ENCODE measurements at regions not wholly inside any gene's neighbourhood (a gene's known extent, or its start where the extent isn't known, plus 50 kb on each side); places are given as distances from the start of the nearest gene placed in this dataset.
"Not testable (repeated sequence)": the region's sequence is repeated elsewhere in the genome, so short reads cannot be mapped to it uniquely, and the experiment has no call there.

DNA sequence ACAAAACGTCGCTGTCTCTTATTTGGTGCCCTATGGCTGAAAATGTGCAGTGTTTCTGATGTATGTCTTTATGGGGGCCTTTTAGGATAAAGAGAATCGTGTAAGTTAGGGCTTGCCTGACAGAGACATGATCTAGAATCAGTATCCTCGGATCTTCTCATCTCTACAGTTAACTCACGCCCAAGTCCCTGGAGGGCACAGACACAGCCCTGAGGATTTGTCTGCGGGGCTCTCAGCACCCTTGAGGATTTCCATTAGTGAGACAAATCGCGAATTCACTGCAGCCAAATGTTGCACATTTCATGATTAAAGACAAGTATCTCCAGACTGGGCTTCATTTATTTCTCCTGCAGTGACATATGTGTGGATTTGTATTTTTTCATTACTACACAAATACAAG, 552.7 kb downstream of the C6orf118 start:
- no peak overlapping the region for H3K4me3 ChIP-seq (ENCODE audit: low read depth, low read length)
- H3K9ac ChIP-seq (ENCODE audit: low read depth, low read length), result no peak overlapping the region
- no peaks in the 10 kb centered on the region for H3K9me3 ChIP-seq (ENCODE audit: control insufficient read depth, insufficient read depth, low read length)
- H3K36me3 ChIP-seq (ENCODE audit: control insufficient read depth, insufficient read depth, low read length), result no peaks in the 10 kb centered on the region
- H3K27me3 ChIP-seq (ENCODE audit: control insufficient read depth, insufficient read depth, low read length), result no peaks in the 10 kb centered on the region
- 0 out of 2 replicates have a peak, but pooled peaks cover 6% of the 10 kb centered on the region for H3K4me1 ChIP-seq (ENCODE audit: control insufficient read depth, insufficient read depth, low read length)
- H3K27ac ChIP-seq (ENCODE audit: low read depth, low read length), result no peak overlapping the region

DNA sequence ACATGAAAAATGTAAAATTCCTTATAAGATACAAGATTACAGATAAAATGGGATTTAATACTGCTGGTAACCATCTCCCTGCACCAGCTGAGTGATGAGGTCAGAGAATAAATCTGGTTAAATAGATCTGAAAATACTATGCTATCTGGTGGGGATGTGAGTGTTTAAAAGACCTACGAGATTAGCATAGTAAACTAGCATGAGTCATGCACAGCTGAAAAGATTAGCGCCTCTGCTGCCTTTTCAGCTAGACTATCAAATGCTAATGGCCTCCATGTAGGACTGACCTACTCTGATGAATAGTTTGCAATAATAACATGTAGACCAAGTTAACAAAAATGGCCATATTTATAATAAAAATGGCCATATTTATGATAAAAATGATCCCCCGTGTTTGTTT, 553.3 kb downstream of the C6orf118 start:
- Histone ChIP-seq H3K4me1 (ENCODE audit: control insufficient read depth, insufficient read depth, low read length) (0 out of 2 replicates have a peak, but pooled peaks cover 6% of the 10 kb centered on the region), H3K9ac (ENCODE audit: low read depth, low read length) (no peak overlapping the region), H3K36me3 (ENCODE audit: control insufficient read depth, insufficient read depth, low read length) (no peaks in the 10 kb centered on the region), H3K27me3 (ENCODE audit: control insufficient read depth, insufficient read depth, low read length) (no peaks in the 10 kb centered on the region), H3K4me3 (ENCODE audit: low read depth, low read length) (no peak overlapping the region), H3K9me3 (ENCODE audit: control insufficient read depth, insufficient read depth, low read length) (no peaks in the 10 kb centered on the region), H3K27ac (ENCODE audit: low read depth, low read length) (no peak overlapping the region)

DNA sequence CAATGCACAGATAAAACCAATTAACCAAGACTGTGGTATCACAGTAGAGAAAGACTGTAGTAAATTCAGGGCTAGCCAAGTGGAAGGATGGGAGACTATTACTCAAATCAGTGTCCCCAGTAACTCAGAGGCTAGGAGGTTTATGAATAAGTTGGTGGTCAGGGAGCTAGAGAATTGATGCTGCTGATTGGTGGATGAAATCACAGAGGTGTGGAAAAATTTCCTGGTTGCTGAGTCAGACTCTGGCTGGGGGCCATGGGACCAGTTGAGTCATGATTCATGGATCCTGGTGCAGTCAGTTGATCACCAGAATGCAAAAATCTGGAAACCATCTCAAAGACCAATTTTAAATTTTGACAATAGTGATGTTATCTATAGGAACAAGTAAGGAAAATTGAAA, 555.9 kb downstream of the C6orf118 start:
- Histone ChIP-seq H3K27me3 (ENCODE audit: control insufficient read depth, insufficient read depth, low read length) (no peaks in the 10 kb centered on the region), H3K36me3 (ENCODE audit: control insufficient read depth, insufficient read depth, low read length) (no peaks in the 10 kb centered on the region), H3K9me3 (ENCODE audit: control insufficient read depth, insufficient read depth, low read length) (no peaks in the 10 kb centered on the region), H3K27ac (ENCODE audit: low read depth, low read length) (no peak overlapping the region), H3K4me1 (ENCODE audit: control insufficient read depth, insufficient read depth, low read length) (0 out of 2 replicates have a peak, but pooled peaks cover 6% of the 10 kb centered on the region), H3K4me3 (ENCODE audit: low read depth, low read length) (no peak overlapping the region), H3K9ac (ENCODE audit: low read depth, low read length) (no peak overlapping the region)

DNA sequence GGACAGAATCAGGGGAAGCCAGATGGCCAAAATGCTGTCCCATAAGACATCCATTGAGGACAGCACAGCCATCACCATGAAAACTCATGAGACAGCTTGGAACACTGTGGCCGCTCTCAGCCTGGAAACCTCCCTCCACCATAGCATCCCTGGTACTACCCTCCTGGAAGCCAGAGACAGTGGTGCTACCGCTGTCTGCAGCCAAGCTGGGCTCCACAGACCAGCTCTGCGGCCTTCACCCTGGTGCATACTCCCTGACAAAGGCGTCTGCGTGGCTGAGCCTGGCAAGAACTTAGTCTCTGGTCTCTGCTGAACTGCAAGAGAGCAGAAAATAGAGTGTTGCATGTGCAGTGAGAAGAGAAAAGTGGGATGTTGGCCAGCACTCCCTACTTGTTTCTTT, 558.0 kb downstream of the C6orf118 start:
- H3K36me3 ChIP-seq (ENCODE audit: control insufficient read depth, insufficient read depth, low read length), result no peaks in the 10 kb centered on the region
- H3K9me3 ChIP-seq (ENCODE audit: control insufficient read depth, insufficient read depth, low read length), result no peaks in the 10 kb centered on the region
- 0 out of 2 replicates have a peak, but pooled peaks cover 4% of the 10 kb centered on the region for H3K4me1 ChIP-seq (ENCODE audit: control insufficient read depth, insufficient read depth, low read length)
- no peak overlapping the region for H3K27ac ChIP-seq (ENCODE audit: low read depth, low read length)
- H3K27me3 ChIP-seq (ENCODE audit: control insufficient read depth, insufficient read depth, low read length), result no peaks in the 10 kb centered on the region
- H3K4me3 ChIP-seq (ENCODE audit: low read depth, low read length), result no peak overlapping the region
- no peak overlapping the region for H3K9ac ChIP-seq (ENCODE audit: low read depth, low read length)

DNA sequence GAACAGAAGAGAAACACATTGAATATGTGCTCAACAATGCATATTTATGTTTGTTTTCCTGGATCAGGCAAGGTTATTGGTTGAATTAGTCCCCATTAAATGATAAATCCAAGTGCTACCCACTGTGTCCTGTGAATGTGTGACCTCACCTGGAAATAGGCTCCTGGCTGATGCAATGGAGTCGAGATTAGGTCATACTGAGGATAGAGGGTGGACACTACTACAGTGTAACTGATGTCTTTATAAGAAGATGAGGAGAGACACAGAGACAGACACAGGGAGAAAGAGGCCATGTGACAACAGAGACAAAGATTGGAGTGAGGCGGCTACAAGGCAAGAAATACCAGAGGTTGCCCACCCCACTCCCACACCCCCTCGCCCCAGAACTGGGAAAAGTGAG, 559.3 kb downstream of the C6orf118 start:
- Histone ChIP-seq H3K4me1 (ENCODE audit: control insufficient read depth, insufficient read depth, low read length) (no peaks in the 10 kb centered on the region), H3K27me3 (ENCODE audit: control insufficient read depth, insufficient read depth, low read length) (no peaks in the 10 kb centered on the region), H3K9me3 (ENCODE audit: control insufficient read depth, insufficient read depth, low read length) (no peaks in the 10 kb centered on the region), H3K4me3 (ENCODE audit: low read depth, low read length) (no peak overlapping the region), H3K36me3 (ENCODE audit: control insufficient read depth, insufficient read depth, low read length) (no peaks in the 10 kb centered on the region), H3K9ac (ENCODE audit: low read depth, low read length) (no peak overlapping the region), H3K27ac (ENCODE audit: low read depth, low read length) (no peak overlapping the region)

DNA sequence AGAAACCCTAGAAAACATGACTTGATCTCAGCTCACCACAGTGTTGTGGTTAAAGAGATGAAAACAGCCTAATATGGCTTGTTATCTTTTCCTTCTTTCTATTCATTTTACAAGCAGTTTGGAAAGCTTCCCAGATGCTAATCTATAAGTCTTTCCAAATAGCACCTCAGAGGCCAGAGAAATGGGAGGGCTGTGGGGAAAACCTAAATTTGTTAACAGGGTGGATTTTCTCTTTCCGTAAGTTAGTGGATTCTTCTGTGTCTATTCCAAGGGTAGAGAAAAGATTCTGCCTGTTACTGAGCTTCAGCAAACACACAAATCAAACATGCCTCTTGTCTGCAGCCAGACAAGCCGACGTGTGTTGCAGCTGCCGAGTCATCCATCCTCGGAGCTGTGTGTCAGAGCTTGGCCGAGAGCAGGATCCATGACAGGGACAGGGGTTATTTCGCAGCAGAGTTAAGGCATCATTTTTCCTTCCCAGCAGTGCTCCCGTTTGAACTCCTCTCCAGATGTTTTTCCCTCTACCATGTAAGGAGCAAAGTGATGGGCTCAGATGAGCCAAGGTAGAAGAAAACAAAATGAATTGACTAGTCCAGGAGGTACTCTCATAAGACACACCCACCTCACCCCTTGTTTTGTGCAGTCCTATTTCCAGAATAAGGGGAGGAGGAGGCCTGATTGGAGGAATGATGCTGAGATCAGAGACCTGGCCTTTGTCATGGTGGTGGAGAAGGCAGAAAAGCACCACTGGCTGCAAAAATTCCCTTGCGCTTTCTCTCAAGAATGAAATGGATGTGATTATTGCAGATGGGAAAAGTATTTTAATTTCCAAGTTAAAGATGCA, 560.0 kb downstream of the C6orf118 start:
- Histone ChIP-seq H3K27me3 (ENCODE audit: control insufficient read depth, insufficient read depth, low read length) (no peaks in the 10 kb centered on the region), H3K9ac (ENCODE audit: low read depth, low read length) (no peak overlapping the region), H3K4me1 (ENCODE audit: control insufficient read depth, insufficient read depth, low read length) (no peaks in the 10 kb centered on the region), H3K4me3 (ENCODE audit: low read depth, low read length) (no peak overlapping the region), H3K36me3 (ENCODE audit: control insufficient read depth, insufficient read depth, low read length) (no peaks in the 10 kb centered on the region), H3K27ac (ENCODE audit: low read depth, low read length) (no peak overlapping the region), H3K9me3 (ENCODE audit: control insufficient read depth, insufficient read depth, low read length) (no peaks in the 10 kb centered on the region)

DNA sequence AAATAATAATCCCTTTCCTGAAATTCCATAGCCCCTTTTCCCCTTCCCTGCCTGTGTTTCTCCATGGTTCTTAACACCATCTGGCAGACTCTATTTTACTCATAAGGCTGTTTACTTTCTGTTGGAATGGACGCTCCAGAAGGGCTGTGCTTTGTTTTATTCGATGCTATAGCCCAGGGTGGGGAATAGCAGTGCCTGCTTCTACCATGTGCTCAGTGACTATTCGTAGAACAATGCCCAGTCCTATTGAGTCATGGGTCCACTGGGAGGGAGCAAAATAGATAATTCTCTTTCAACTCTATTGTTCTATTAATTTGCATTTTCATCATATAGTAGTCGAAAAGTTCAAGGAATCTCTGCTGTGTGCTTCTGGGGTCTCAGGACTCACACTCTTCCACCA, 565.1 kb downstream of the C6orf118 start:
- H3K4me1 ChIP-seq (ENCODE audit: control insufficient read depth, insufficient read depth, low read length), result no peaks in the 10 kb centered on the region
- H3K27me3 ChIP-seq (ENCODE audit: control insufficient read depth, insufficient read depth, low read length), result no peaks in the 10 kb centered on the region
- no peak overlapping the region for H3K9ac ChIP-seq (ENCODE audit: low read depth, low read length)
- H3K36me3 ChIP-seq (ENCODE audit: control insufficient read depth, insufficient read depth, low read length), result no peaks in the 10 kb centered on the region
- no peak overlapping the region for H3K4me3 ChIP-seq (ENCODE audit: low read depth, low read length)
- no peak overlapping the region for H3K27ac ChIP-seq (ENCODE audit: low read depth, low read length)
- H3K9me3 ChIP-seq (ENCODE audit: control insufficient read depth, insufficient read depth, low read length), result no peaks in the 10 kb centered on the region; the same call in 1 of the 2 replicates

DNA sequence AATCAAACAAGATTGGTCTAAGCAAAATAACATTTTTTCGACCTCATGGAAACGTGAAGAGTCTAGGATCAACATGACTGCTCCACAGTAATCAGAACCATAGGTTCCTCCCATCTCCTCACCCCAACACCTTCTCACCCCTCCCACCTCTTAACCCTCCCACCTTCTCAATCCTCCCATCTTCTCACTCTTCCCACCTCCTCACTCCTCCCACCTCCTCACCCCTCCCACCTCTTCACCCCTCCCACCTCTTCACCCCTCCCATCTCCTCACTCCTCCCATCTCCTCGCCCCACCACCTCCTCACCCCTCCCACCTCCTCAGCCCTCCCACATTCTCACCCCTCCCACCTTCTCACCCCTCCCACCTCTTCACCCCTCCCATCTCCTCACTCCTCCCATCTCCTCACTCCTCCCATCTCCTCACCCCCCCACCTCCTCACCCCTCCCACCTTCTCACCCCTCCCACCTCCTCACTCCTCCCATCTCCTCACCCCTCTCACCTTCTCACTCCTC, 567.4 kb downstream of the C6orf118 start:
- Histone ChIP-seq H3K4me1 (ENCODE audit: control insufficient read depth, insufficient read depth, low read length) (no peaks in the 10 kb centered on the region), H3K4me3 (ENCODE audit: low read depth, low read length) (no peak overlapping the region), H3K36me3 (ENCODE audit: control insufficient read depth, insufficient read depth, low read length) (no peaks in the 10 kb centered on the region), H3K9ac (ENCODE audit: low read depth, low read length) (no peak overlapping the region), H3K27ac (ENCODE audit: low read depth, low read length) (no peak overlapping the region), H3K27me3 (ENCODE audit: control insufficient read depth, insufficient read depth, low read length) (no peaks in the 10 kb centered on the region), H3K9me3 (ENCODE audit: control insufficient read depth, insufficient read depth, low read length) (peaks cover 15% of the 10 kb centered on the region)

DNA sequence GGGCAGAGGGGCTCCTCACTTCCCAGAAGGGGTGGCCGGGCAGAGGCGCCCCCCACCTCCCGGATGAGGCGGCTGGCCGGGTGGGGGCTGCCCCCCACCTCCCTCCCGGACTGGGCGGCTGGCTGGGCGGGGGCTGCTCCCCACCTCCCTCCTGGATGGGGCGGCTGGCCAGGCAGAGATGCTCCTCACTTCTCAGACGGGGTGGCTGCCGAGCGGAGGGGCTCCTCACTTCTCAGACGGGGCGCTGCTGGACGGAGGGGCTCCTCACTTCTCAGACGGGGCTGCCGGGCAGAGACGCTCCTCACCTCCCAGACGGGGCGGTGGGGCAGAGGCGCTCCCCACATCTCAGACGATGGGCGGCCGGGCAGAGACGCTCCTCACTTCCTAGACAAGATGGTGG, 573.3 kb downstream of the C6orf118 start:
- not testable (repeated sequence) for H3K36me3 ChIP-seq (ENCODE audit: control insufficient read depth, insufficient read depth, low read length); H3K9ac ChIP-seq (ENCODE audit: low read depth, low read length); H3K27me3 ChIP-seq (ENCODE audit: control insufficient read depth, insufficient read depth, low read length); H3K4me3 ChIP-seq (ENCODE audit: low read depth, low read length); H3K4me1 ChIP-seq (ENCODE audit: control insufficient read depth, insufficient read depth, low read length); H3K27ac ChIP-seq (ENCODE audit: low read depth, low read length)
- H3K9me3 ChIP-seq (ENCODE audit: control insufficient read depth, insufficient read depth, low read length), result peaks cover 18% of the 10 kb centered on the region

DNA sequence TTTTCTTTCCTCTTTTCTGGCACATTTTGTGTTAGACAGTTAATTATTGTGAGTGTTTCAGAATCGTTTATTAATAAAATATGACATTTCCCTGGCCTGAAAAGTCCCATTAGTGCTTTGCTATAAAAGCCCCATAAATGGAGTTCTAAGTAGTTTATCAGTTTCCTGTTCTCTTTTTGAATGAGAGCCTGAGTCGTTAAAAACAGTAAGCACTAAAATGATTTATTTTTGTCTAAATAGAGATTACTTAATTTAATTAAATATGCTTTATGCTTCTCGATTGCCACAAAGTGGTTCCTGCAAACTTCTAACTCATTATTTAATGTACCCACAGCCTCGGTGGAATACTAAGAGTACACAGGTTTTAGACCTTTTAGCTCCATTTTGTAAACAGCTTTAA, 577.9 kb downstream of the C6orf118 start:
- peaks cover 3% of the 10 kb centered on the region; the same call in 1 of the 2 replicates for H3K9me3 ChIP-seq (ENCODE audit: control insufficient read depth, insufficient read depth, low read length)
- no peaks in the 10 kb centered on the region for H3K36me3 ChIP-seq (ENCODE audit: control insufficient read depth, insufficient read depth, low read length)
- no peak overlapping the region for H3K4me3 ChIP-seq (ENCODE audit: low read depth, low read length)
- H3K27me3 ChIP-seq (ENCODE audit: control insufficient read depth, insufficient read depth, low read length), result no peaks in the 10 kb centered on the region
- no peak overlapping the region for H3K27ac ChIP-seq (ENCODE audit: low read depth, low read length)
- H3K4me1 ChIP-seq (ENCODE audit: control insufficient read depth, insufficient read depth, low read length), result no peaks in the 10 kb centered on the region
- H3K9ac ChIP-seq (ENCODE audit: low read depth, low read length), result no peak overlapping the region

DNA sequence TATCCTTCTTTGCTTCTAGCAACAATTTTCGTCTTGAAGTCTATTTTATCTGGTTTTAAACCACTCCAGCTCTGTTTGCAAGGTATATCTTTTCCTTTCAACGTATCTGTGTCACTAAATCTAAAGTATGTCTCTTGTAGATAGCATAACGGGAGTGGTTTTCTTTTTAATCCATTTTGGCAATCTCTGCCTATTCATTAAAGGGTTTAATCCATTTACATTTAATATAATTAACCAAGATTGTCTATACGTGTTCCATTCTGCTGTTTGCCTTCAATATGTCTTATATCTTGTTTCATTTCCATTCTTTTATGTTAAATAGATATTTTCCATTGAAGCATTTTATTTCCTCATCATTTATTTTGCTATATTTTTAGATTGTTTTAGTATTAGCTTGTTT, 587.9 kb downstream of the C6orf118 start:
- no peaks in the 10 kb centered on the region for H3K36me3 ChIP-seq (ENCODE audit: control insufficient read depth, insufficient read depth, low read length)
- no peak overlapping the region for H3K9ac ChIP-seq (ENCODE audit: low read depth, low read length)

More for the DNA sequence above, 587.9 kb downstream of the C6orf118 start:
- peaks cover 9% of the 10 kb centered on the region for H3K9me3 ChIP-seq (ENCODE audit: control insufficient read depth, insufficient read depth, low read length)
- no peaks in the 10 kb centered on the region for H3K27me3 ChIP-seq (ENCODE audit: control insufficient read depth, insufficient read depth, low read length)
- H3K27ac ChIP-seq (ENCODE audit: low read depth, low read length), result no peak overlapping the region
- H3K4me3 ChIP-seq (ENCODE audit: low read depth, low read length), result no peak overlapping the region
- no peaks in the 10 kb centered on the region for H3K4me1 ChIP-seq (ENCODE audit: control insufficient read depth, insufficient read depth, low read length)

All from HUES48 (cell line).